ENCODE measurements at regions not wholly inside any gene's neighbourhood (a gene's known extent, or its start where the extent isn't known, plus 50 kb on each side); places are given as distances from the start of the nearest gene placed in this dataset.

DNA sequence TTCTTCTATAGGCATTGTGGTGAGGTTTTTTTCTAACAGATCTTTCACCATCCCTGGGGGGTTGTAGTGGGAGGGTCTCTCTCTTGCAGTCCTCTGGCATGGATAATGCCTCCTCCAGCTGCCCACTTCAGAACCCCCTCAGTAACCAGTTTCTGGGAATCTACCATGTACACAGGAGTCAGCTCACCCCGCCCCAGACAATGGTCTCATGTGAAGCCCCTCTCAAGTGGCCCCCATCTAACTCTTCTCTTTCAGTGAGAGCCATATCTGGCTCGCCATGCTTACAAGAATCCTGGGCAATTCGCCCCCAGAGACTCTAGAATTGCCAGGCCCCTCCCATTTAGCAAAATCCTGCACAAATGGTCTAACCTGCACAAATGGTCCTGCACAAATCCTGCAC lies 144.4 kb upstream of the FSTL4 start:
- H3K4me1 ChIP-seq (ENCODE audit: insufficient read depth, low read length): peaks cover 17% of the 10 kb centered on the region
- TF ChIP-seq EZH2 (IDR thresholded peaks at IDR 0.05; ENCODE audit: low read length, unreplicated experiment) (no peak), EZH2phosphoT487 (IDR thresholded peaks at IDR 0.05; ENCODE audit: borderline replicate concordance, low read length) (no peak)
- TF ChIP-seq, protein P1, sequence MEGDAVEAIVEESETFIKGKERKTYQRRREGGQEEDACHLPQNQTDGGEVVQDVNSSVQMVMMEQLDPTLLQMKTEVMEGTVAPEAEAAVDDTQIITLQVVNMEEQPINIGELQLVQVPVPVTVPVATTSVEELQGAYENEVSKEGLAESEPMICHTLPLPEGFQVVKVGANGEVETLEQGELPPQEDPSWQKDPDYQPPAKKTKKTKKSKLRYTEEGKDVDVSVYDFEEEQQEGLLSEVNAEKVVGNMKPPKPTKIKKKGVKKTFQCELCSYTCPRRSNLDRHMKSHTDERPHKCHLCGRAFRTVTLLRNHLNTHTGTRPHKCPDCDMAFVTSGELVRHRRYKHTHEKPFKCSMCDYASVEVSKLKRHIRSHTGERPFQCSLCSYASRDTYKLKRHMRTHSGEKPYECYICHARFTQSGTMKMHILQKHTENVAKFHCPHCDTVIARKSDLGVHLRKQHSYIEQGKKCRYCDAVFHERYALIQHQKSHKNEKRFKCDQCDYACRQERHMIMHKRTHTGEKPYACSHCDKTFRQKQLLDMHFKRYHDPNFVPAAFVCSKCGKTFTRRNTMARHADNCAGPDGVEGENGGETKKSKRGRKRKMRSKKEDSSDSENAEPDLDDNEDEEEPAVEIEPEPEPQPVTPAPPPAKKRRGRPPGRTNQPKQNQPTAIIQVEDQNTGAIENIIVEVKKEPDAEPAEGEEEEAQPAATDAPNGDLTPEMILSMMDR (conservative IDR thresholded peaks at IDR 0.05; ENCODE audit: low read depth, low read length): no peak
- no peak overlapping the region for H3K4me2 ChIP-seq (ENCODE audit: low read length)
- H3K9me3 ChIP-seq (ENCODE audit: low read length): no peaks in the 10 kb centered on the region
- H3K79me2 ChIP-seq (ENCODE audit: low read length): no peaks in the 10 kb centered on the region
- ChIA-PET POLR2A (ENCODE audit: unreplicated experiment) (no interaction called here), CTCF (no interaction called here)
- no peaks in the 10 kb centered on the region for H3K36me3 ChIP-seq (ENCODE audit: low read depth, low read length)
- no peak overlapping the region for H3K27ac ChIP-seq (ENCODE audit: low read length)
- no peaks in the 10 kb centered on the region for H3K27me3 ChIP-seq (ENCODE audit: low read length)
- H4K20me1 ChIP-seq (ENCODE audit: low read length): no peaks in the 10 kb centered on the region
- H3K9me2 ChIP-seq (replicated peaks; ENCODE audit: low read length): no peaks in the 10 kb centered on the region
- ATAC-seq: no peak
- H3F3A ChIP-seq (ENCODE audit: low read length, unreplicated experiment): peaks cover 5% of the 10 kb centered on the region
- intact Hi-C loops (cut with micrococcal nuclease): no loop called here
- no TSS peak for BruUV-seq (replicated peaks)
- no peak overlapping the region for H3K9ac ChIP-seq (ENCODE audit: low read length)
- no peak overlapping the region for H3K4me3 ChIP-seq (ENCODE audit: low read length)
- DNase-seq: no peak
- no peak overlapping the region for H2AFZ ChIP-seq (ENCODE audit: low read length)

DNA sequence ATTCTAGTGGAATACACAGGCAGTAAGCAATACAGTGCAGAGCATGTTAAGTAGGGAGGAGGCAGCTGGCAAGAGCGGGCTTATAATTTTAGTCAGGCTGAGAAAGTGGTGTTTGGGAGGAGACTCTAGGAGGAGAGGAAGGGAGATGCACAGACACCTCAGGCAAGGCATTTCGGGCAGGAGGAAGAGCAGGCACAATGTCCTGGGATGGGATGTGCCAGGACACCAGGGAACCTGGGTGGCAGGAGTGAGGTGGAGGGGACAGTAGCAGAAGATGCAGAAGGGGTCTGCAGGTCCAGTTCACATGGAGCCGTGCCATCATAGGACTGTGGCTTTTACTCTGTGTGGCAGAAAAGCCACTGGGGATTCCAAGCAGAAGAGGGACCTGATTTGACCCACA lies 143.7 kb upstream of the FSTL4 start:
- no peak for DNase-seq
- Histone ChIP-seq H3K27me3 (ENCODE audit: low read length) (no peaks in the 10 kb centered on the region), H3K4me1 (ENCODE audit: insufficient read depth, low read length) (peaks cover 17% of the 10 kb centered on the region), H3K9me2 (replicated peaks; ENCODE audit: low read length) (no peaks in the 10 kb centered on the region), H3K9ac (ENCODE audit: low read length) (no peak overlapping the region), H3F3A (ENCODE audit: low read length, unreplicated experiment) (peaks cover 5% of the 10 kb centered on the region), H3K9me3 (ENCODE audit: low read length) (no peaks in the 10 kb centered on the region), H3K27ac (ENCODE audit: low read length) (no peak overlapping the region), H3K4me2 (ENCODE audit: low read length) (no peak overlapping the region), H3K79me2 (ENCODE audit: low read length) (no peaks in the 10 kb centered on the region), H3K4me3 (ENCODE audit: low read length) (no peak overlapping the region), H4K20me1 (ENCODE audit: low read length) (no peaks in the 10 kb centered on the region), H2AFZ (ENCODE audit: low read length) (no peak overlapping the region), H3K36me3 (ENCODE audit: low read depth, low read length) (no peaks in the 10 kb centered on the region)
- POLR2A ChIA-PET (ENCODE audit: unreplicated experiment): no interaction called here
- ATAC-seq: no peak
- no TSS peak for BruUV-seq (replicated peaks)
- TF ChIP-seq, protein P1 (conservative IDR thresholded peaks at IDR 0.05; ENCODE audit: low read depth, low read length): no peak
- no peak for TF ChIP-seq EZH2 (IDR thresholded peaks at IDR 0.05; ENCODE audit: low read length, unreplicated experiment)
- no peak for TF ChIP-seq EZH2phosphoT487 (IDR thresholded peaks at IDR 0.05; ENCODE audit: borderline replicate concordance, low read length)
- CTCF ChIA-PET: no interaction called here
- intact Hi-C loops (cut with micrococcal nuclease): no loop called here

DNA sequence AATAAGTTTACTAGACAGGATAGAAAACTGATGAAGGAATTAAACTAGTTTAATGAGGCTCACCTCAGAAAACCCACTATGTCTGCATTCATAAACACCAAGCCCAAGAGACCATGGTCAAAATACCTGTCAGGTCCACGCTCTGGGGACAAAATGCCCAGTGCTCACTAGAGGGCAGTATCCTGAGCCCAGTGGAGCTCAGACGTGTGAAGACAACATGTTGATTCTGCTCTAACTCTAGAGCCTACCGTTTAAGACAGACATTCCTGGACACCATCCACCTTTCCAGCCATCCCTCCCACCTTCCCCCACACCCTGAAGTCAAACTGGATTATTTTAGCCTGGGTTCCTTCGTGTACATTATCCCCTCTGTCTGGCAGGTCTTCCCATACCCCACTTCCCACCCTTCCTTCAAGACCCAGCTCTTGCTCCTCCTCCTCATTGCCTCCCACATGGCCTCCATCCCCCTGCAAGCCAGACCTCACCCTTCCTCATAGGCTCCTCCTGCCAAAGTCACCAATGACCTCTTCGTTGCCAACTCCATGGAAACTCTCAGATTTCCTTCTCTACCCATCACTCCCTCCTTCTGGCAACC lies 142.3 kb upstream of the FSTL4 start:
- TF ChIP-seq, protein P1 (conservative IDR thresholded peaks at IDR 0.05; ENCODE audit: low read depth, low read length): peak; percentile 56
- TF ChIP-seq EZH2phosphoT487 (IDR thresholded peaks at IDR 0.05; ENCODE audit: borderline replicate concordance, low read length) (no peak), EZH2 (IDR thresholded peaks at IDR 0.05; ENCODE audit: low read length, unreplicated experiment) (no peak)
- Histone ChIP-seq H3K27me3 (ENCODE audit: low read length) (no peaks in the 10 kb centered on the region), H4K20me1 (ENCODE audit: low read length) (no peaks in the 10 kb centered on the region), H3K36me3 (ENCODE audit: low read depth, low read length) (no peaks in the 10 kb centered on the region), H3K4me2 (ENCODE audit: low read length) (no peak overlapping the region), H3K9me2 (replicated peaks; ENCODE audit: low read length) (no peaks in the 10 kb centered on the region), H3K4me1 (ENCODE audit: insufficient read depth, low read length) (peaks cover 17% of the 10 kb centered on the region), H3K9ac (ENCODE audit: low read length) (no peak overlapping the region), H3K27ac (ENCODE audit: low read length) (peak overlapping the region; percentile 61), H3K79me2 (ENCODE audit: low read length) (no peaks in the 10 kb centered on the region), H3K4me3 (ENCODE audit: low read length) (no peak overlapping the region), H2AFZ (ENCODE audit: low read length) (no peak overlapping the region), H3K9me3 (ENCODE audit: low read length) (no peaks in the 10 kb centered on the region), H3F3A (ENCODE audit: low read length, unreplicated experiment) (peaks cover 5% of the 10 kb centered on the region)
- intact Hi-C loops (cut with micrococcal nuclease): loop anchor here (5.0 kb wide), 1 partner anchor 92 kb away; no protein-coding TSS in a partner anchor
- POLR2A ChIA-PET (ENCODE audit: unreplicated experiment): no interaction called here
- CTCF ChIA-PET: no interaction called here
- ATAC-seq: no peak
- no TSS peak for BruUV-seq (replicated peaks)
- DNase-seq: peak; percentile 36

Data from PC-3 (cell line).